ENCODE measurements at regions not wholly inside any gene's neighbourhood (a gene's known extent, or its start where the extent isn't known, plus 50 kb on each side); places are given as distances from the start of the nearest gene placed in this dataset.

- DNase-seq (ENCODE audit: low read depth, low spot score) (no peak), ATAC-seq (no peak), FAIRE-seq (no peak)
- SMC1A ChIA-PET (ENCODE audit: uncharacterized antibody, unreplicated experiment), result no interaction called here
- CTCF ChIA-PET, result interaction anchor here (0.5 kb wide), 1 partner anchor 368 kb away, joined by 5 read pairs; no protein-coding TSS in a partner anchor
- no peaks in the 10 kb centered on the region for H4K20me1 ChIP-seq (ENCODE audit: control insufficient read depth, insufficient read depth)
- H2AFZ ChIP-seq (ENCODE audit: control insufficient read depth, low read depth, low read length), result no peak overlapping the region
- H3K36me3 ChIP-seq (ENCODE audit: control insufficient read depth in 2 of 2, insufficient read depth in 2 of 2, low read length in 1 of 2), result no peaks in the 10 kb centered on the region
- no TSS peak for BruUV-seq (replicated peaks)
- POLR2A ChIA-PET, result no interaction called here
- H3K4me3 ChIP-seq, result no peak overlapping the region
- intact Hi-C loops (cut with micrococcal nuclease; ENCODE audit: unreplicated experiment), result no loop called here
- in situ Hi-C loops (cut with MboI), result no loop called here
- WGBS (ENCODE audit: insufficient coverage, insufficient replicate concordance, low lambda C conversion rate, missing lambda C conversion rate), result 67% methylated on average over 3 of the region's 3 CpGs
- H3K27me3 ChIP-seq (replicated peaks in 1 of 2; ENCODE audit: control insufficient read depth in 2 of 2, insufficient read depth in 2 of 2, low read length in 1 of 2), result no peaks in the 10 kb centered on the region
- no peaks in the 10 kb centered on the region for H3K9me3 ChIP-seq (replicated peaks; ENCODE audit: control insufficient read depth, insufficient read depth, low read length)
- H3K9ac ChIP-seq (ENCODE audit: control insufficient read depth, insufficient read depth, low read length), result no peak overlapping the region
- no peak overlapping the region for H3K4me2 ChIP-seq (ENCODE audit: control insufficient read depth, insufficient read depth)
- RAD21 ChIA-PET (ENCODE audit: unreplicated experiment), result no interaction called here
- H3K27ac ChIP-seq (ENCODE audit: control insufficient read depth, insufficient read depth), result no peak overlapping the region
- H3K79me2 ChIP-seq (ENCODE audit: control insufficient read depth, insufficient read depth, low read length), result no peaks in the 10 kb centered on the region
- no peaks in the 10 kb centered on the region for H3K4me1 ChIP-seq (ENCODE audit: control insufficient read depth, insufficient read depth, low read length)
- TF ChIP-seq BRCA1 (IDR thresholded peaks at IDR 0.05; ENCODE audit: low read depth, low read length) (no peak), NFYA (IDR thresholded peaks at IDR 0.05; ENCODE audit: borderline replicate concordance, low read depth, low read length) (no peak), SIX5 (IDR thresholded peaks at IDR 0.05; ENCODE audit: low read depth, low read length, severe bottlenecking) (no peak), PAX8 (IDR thresholded peaks at IDR 0.05) (no peak), HDAC6 (IDR thresholded peaks at IDR 0.05; ENCODE audit: unreplicated experiment) (no peak), IRF4 (IDR thresholded peaks at IDR 0.05; ENCODE audit: low read depth, low read length) (no peak), ZNF207 (IDR thresholded peaks at IDR 0.05; ENCODE audit: borderline replicate concordance) (no peak), SMAD5 (IDR thresholded peaks at IDR 0.05; ENCODE audit: low read depth) (no peak), ATF2 (IDR thresholded peaks at IDR 0.05; ENCODE audit: low read length) (no peak)
- TF ChIP-seq, protein P1, sequence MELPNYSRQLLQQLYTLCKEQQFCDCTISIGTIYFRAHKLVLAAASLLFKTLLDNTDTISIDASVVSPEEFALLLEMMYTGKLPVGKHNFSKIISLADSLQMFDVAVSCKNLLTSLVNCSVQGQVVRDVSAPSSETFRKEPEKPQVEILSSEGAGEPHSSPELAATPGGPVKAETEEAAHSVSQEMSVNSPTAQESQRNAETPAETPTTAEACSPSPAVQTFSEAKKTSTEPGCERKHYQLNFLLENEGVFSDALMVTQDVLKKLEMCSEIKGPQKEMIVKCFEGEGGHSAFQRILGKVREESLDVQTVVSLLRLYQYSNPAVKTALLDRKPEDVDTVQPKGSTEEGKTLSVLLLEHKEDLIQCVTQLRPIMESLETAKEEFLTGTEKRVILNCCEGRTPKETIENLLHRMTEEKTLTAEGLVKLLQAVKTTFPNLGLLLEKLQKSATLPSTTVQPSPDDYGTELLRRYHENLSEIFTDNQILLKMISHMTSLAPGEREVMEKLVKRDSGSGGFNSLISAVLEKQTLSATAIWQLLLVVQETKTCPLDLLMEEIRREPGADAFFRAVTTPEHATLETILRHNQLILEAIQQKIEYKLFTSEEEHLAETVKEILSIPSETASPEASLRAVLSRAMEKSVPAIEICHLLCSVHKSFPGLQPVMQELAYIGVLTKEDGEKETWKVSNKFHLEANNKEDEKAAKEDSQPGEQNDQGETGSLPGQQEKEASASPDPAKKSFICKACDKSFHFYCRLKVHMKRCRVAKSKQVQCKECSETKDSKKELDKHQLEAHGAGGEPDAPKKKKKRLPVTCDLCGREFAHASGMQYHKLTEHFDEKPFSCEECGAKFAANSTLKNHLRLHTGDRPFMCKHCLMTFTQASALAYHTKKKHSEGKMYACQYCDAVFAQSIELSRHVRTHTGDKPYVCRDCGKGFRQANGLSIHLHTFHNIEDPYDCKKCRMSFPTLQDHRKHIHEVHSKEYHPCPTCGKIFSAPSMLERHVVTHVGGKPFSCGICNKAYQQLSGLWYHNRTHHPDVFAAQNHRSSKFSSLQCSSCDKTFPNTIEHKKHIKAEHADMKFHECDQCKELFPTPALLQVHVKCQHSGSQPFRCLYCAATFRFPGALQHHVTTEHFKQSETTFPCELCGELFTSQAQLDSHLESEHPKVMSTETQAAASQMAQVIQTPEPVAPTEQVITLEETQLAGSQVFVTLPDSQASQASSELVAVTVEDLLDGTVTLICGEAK (IDR thresholded peaks at IDR 0.05; ENCODE audit: borderline replicate concordance), result no peak
- TF ChIP-seq, protein P2, sequence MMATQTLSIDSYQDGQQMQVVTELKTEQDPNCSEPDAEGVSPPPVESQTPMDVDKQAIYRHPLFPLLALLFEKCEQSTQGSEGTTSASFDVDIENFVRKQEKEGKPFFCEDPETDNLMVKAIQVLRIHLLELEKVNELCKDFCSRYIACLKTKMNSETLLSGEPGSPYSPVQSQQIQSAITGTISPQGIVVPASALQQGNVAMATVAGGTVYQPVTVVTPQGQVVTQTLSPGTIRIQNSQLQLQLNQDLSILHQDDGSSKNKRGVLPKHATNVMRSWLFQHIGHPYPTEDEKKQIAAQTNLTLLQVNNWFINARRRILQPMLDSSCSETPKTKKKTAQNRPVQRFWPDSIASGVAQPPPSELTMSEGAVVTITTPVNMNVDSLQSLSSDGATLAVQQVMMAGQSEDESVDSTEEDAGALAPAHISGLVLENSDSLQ (IDR thresholded peaks at IDR 0.05), result no peak
- TF ChIP-seq, protein P3, sequence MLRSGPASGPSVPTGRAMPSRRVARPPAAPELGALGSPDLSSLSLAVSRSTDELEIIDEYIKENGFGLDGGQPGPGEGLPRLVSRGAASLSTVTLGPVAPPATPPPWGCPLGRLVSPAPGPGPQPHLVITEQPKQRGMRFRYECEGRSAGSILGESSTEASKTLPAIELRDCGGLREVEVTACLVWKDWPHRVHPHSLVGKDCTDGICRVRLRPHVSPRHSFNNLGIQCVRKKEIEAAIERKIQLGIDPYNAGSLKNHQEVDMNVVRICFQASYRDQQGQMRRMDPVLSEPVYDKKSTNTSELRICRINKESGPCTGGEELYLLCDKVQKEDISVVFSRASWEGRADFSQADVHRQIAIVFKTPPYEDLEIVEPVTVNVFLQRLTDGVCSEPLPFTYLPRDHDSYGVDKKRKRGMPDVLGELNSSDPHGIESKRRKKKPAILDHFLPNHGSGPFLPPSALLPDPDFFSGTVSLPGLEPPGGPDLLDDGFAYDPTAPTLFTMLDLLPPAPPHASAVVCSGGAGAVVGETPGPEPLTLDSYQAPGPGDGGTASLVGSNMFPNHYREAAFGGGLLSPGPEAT (IDR thresholded peaks at IDR 0.05; ENCODE audit: low read depth), result no peak
Measured at GRCh38 chr3:21067031-21067813, 683.8 kb downstream of the ZNF385D start.
